Omental fat pad (tissue), 3 donors: ENCODE measurements at regions not wholly inside any gene's neighbourhood (a gene's known extent, or its start where the extent isn't known, plus 50 kb on each side); places are given as distances from the start of the nearest gene placed in this dataset.
"Not testable (repeated sequence)": the region's sequence is repeated elsewhere in the genome, so short reads cannot be mapped to it uniquely, and the experiment has no call there.

ENCODE experiments used
- ATAC-seq: fragments of 150-250 bp; one replicate; pipeline ENCODE4 v1.9.1; 2016; ENCODE audit warnings: mild to moderate bottlenecking, moderate library complexity; ENCODE audit not compliant: low FRiP score
- DNase-seq: peaks from one replicate; pipeline ENCODE4 v3.0.0-alpha.2; 2019; ENCODE audit warnings: low spot score
- CTCF ChIP-seq, 3 donors: fragments of 450-650 bp; IDR thresholded peaks; one replicate each; pipeline ENCODE4 v1.5.1; 2016 to 2017; ENCODE audit warnings: antibody characterized with exemption in 3 of 3, mild to moderate bottlenecking in 3 of 3, moderate library complexity in 2 of 3

GRCh38 chr6:167420177-167420576 is 95.3 kb downstream of the TTLL2 start:
- TF ChIP-seq CTCF (IDR thresholded peaks at IDR 0.05), result no peak
- no peak for DNase-seq
- ATAC-seq, result no peak

- no peak for DNase-seq
- TF ChIP-seq CTCF (IDR thresholded peaks at IDR 0.05), result no peak
- ATAC-seq, result no peak
These were observed 96.2 kb downstream of the TTLL2 start for GRCh38 chr6:167420858-167421766.

GRCh38 chr6:167421944-167422343 is 97.1 kb downstream of the TTLL2 start:
- DNase-seq, ATAC-seq: not testable (repeated sequence)

- TF ChIP-seq CTCF (IDR thresholded peaks at IDR 0.05), result no peak
- DNase-seq, result no peak
- no peak for ATAC-seq
These were observed 98.0 kb downstream of the TTLL2 start for GRCh38 chr6:167422934-167423333.

- TF ChIP-seq CTCF (IDR thresholded peaks at IDR 0.05), result no peak
- no peak for DNase-seq
- no peak for ATAC-seq
These were observed 99.3 kb downstream of the TTLL2 start for GRCh38 chr6:167424060-167424673.

GRCh38 chr6:167424700-167425099 is 99.8 kb downstream of the TTLL2 start:
- ATAC-seq (no peak), DNase-seq (no peak)
- TF ChIP-seq CTCF (IDR thresholded peaks at IDR 0.05), result no peak

- no peak for ATAC-seq
- no peak for TF ChIP-seq CTCF (IDR thresholded peaks at IDR 0.05)
- DNase-seq, result no peak
These were observed 101.2 kb downstream of the TTLL2 start for GRCh38 chr6:167426084-167426483.
